ENCODE measurements at regions not wholly inside any gene's neighbourhood (a gene's known extent, or its start where the extent isn't known, plus 50 kb on each side); places are given as distances from the start of the nearest gene placed in this dataset.

DNA sequence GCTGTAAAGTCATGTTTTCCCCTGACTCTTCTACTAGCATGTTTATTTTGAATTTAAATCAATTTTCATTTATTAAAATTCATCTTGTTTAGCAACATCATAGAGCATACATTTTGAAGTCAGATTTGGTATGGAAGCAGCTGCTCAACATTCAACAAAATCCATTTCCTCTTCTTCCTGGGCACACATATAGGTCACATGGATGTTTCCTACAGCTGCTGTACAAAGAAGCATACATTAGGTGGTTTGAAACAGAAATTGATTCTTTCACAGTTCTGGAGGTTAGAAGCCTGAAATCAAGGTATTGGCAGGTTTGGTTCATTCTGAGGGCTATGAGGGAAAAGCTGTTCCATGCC lies 495.2 kb downstream of the RFPL4B start:
- TF ChIP-seq, protein P1, sequence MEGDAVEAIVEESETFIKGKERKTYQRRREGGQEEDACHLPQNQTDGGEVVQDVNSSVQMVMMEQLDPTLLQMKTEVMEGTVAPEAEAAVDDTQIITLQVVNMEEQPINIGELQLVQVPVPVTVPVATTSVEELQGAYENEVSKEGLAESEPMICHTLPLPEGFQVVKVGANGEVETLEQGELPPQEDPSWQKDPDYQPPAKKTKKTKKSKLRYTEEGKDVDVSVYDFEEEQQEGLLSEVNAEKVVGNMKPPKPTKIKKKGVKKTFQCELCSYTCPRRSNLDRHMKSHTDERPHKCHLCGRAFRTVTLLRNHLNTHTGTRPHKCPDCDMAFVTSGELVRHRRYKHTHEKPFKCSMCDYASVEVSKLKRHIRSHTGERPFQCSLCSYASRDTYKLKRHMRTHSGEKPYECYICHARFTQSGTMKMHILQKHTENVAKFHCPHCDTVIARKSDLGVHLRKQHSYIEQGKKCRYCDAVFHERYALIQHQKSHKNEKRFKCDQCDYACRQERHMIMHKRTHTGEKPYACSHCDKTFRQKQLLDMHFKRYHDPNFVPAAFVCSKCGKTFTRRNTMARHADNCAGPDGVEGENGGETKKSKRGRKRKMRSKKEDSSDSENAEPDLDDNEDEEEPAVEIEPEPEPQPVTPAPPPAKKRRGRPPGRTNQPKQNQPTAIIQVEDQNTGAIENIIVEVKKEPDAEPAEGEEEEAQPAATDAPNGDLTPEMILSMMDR (IDR thresholded peaks at IDR 0.05) = no peak
- TF ChIP-seq POLR2A (IDR thresholded peaks at IDR 0.05) = no peak
